ENCODE measurements at regions not wholly inside any gene's neighbourhood (a gene's known extent, or its start where the extent isn't known, plus 50 kb on each side); places are given as distances from the start of the nearest gene placed in this dataset.

- TF ChIP-seq RFX3 (CRISPR knock-in tag; IDR thresholded peaks at IDR 0.05) (no peak), ZNF331 (CRISPR knock-in tag; IDR thresholded peaks at IDR 0.05) (no peak), THRA (CRISPR knock-in tag; IDR thresholded peaks at IDR 0.05; ENCODE audit: borderline replicate concordance) (no peak)
- Histone ChIP-seq H3K4me3 (replicated peaks in 1 of 3; ENCODE audit: insufficient read depth in 1 of 3, low read depth in 2 of 3, low read length in 3 of 3) (no peak overlapping the region), H3K9me3 (ENCODE audit: low read length) (no peaks in the 10 kb centered on the region), H3K4me1 (ENCODE audit: insufficient read depth, low read length) (no peaks in the 10 kb centered on the region), H3K27ac (ENCODE audit: extremely low read length, insufficient read depth, low read length) (no peak overlapping the region), H3K9ac (ENCODE audit: insufficient read depth, low read depth, low read length) (no peak overlapping the region), H3K4me2 (ENCODE audit: low read depth, low read length) (no peak overlapping the region), H3K27me3 (ENCODE audit: control insufficient read depth in 1 of 2, insufficient read depth in 2 of 2, low read length in 2 of 2) (no peaks in the 10 kb centered on the region), H3K36me3 (replicated peaks in 1 of 2; ENCODE audit: control insufficient read depth in 1 of 2, insufficient read depth in 2 of 2, low read length in 2 of 2) (no peaks in the 10 kb centered on the region), H3K79me2 (ENCODE audit: insufficient read depth, low read length) (no peaks in the 10 kb centered on the region), H2AFZ (ENCODE audit: low read length) (no peak overlapping the region), H4K20me1 (ENCODE audit: insufficient read depth, low read length) (no peaks in the 10 kb centered on the region)
- ChIA-PET CTCF (ENCODE audit: low intra/inter-chr PET ratio, low total read pairs) (no interaction called here), POLR2A (no interaction called here)
- FAIRE-seq (no peak), ATAC-seq (no peak), DNase-seq (ENCODE audit: low spot score) (no peak)
- in situ Hi-C loops (cut with HindIII; ENCODE audit: extremely low pct_ligation_motif_present, low pct_unique_long_range_greater_than_20kb) (no loop called here), intact Hi-C loops (cut with micrococcal nuclease; ENCODE audit: unreplicated experiment) (no loop called here)
- WGBS (ENCODE audit: low lambda C conversion rate): 38% methylated on average over 2 of the region's 2 CpGs
- BruUV-seq (replicated peaks): no TSS peak
Observed at GRCh38 chr6:24031496-24031895, 94.5 kb upstream of the NRSN1 start.

- ChIA-PET POLR2A (no interaction called here), CTCF (ENCODE audit: low intra/inter-chr PET ratio, low total read pairs) (no interaction called here)
- Histone ChIP-seq H3K4me2 (ENCODE audit: low read depth, low read length) (no peak overlapping the region), H4K20me1 (ENCODE audit: insufficient read depth, low read length) (no peaks in the 10 kb centered on the region), H2AFZ (ENCODE audit: low read length) (no peak overlapping the region), H3K4me3 (replicated peaks in 1 of 3; ENCODE audit: insufficient read depth in 1 of 3, low read depth in 2 of 3, low read length in 3 of 3) (no peak overlapping the region), H3K9me3 (ENCODE audit: low read length) (no peaks in the 10 kb centered on the region), H3K27me3 (ENCODE audit: control insufficient read depth in 1 of 2, insufficient read depth in 2 of 2, low read length in 2 of 2) (no peaks in the 10 kb centered on the region), H3K9ac (ENCODE audit: insufficient read depth, low read depth, low read length) (no peak overlapping the region), H3K27ac (ENCODE audit: extremely low read length, insufficient read depth, low read length) (no peak overlapping the region), H3K36me3 (replicated peaks in 1 of 2; ENCODE audit: control insufficient read depth in 1 of 2, insufficient read depth in 2 of 2, low read length in 2 of 2) (no peaks in the 10 kb centered on the region), H3K79me2 (ENCODE audit: insufficient read depth, low read length) (no peaks in the 10 kb centered on the region), H3K4me1 (ENCODE audit: insufficient read depth, low read length) (no peaks in the 10 kb centered on the region)
- DNase-seq (ENCODE audit: low spot score) (peak; percentile 7), FAIRE-seq (no peak), ATAC-seq (peak; percentile 77)
- WGBS (ENCODE audit: low lambda C conversion rate): 27% methylated on average over 4 of the region's 4 CpGs
- in situ Hi-C loops (cut with HindIII; ENCODE audit: extremely low pct_ligation_motif_present, low pct_unique_long_range_greater_than_20kb) (no loop called here), intact Hi-C loops (cut with micrococcal nuclease; ENCODE audit: unreplicated experiment) (no loop called here)
- BruUV-seq (replicated peaks): no TSS peak
- TF ChIP-seq ZNF556 (CRISPR knock-in tag; IDR thresholded peaks at IDR 0.05; ENCODE audit: borderline replicate concordance): no peak
- peak; percentile 65 for TF ChIP-seq TEAD3 (CRISPR knock-in tag; optimal IDR thresholded peaks at IDR 0.05; ENCODE audit: borderline replicate concordance)
Observed at GRCh38 chr6:24032896-24033688, 92.9 kb upstream of the NRSN1 start.

Measured in HepG2 (cell line).